ENCODE measurements at regions not wholly inside any gene's neighbourhood (a gene's known extent, or its start where the extent isn't known, plus 50 kb on each side); places are given as distances from the start of the nearest gene placed in this dataset.
"Not testable (repeated sequence)": the region's sequence is repeated elsewhere in the genome, so short reads cannot be mapped to it uniquely, and the experiment has no call there.

GRCh38 chr2:188789951-188790350 is 184.2 kb upstream of the COL3A1 start (continued):
- no peak for TF ChIP-seq ZNF318 (CRISPR knock-in tag; IDR thresholded peaks at IDR 0.05)
- TF ChIP-seq MBD4 (IDR thresholded peaks at IDR 0.05; ENCODE audit: borderline replicate concordance, low read length), result no peak

- H3K4me2 ChIP-seq (ENCODE audit: low read depth, low read length); intact Hi-C loops (cut with micrococcal nuclease; ENCODE audit: unreplicated experiment); FAIRE-seq; H3K27ac ChIP-seq (ENCODE audit: extremely low read length, insufficient read depth, low read length); H3K9me3 ChIP-seq (ENCODE audit: low read length); BruUV-seq (replicated peaks); DNase-seq (ENCODE audit: low spot score); H3K4me3 ChIP-seq (replicated peaks in 1 of 3; ENCODE audit: insufficient read depth in 1 of 3, low read depth in 2 of 3, low read length in 3 of 3); H3K27me3 ChIP-seq (ENCODE audit: control insufficient read depth in 1 of 2, insufficient read depth in 2 of 2, low read length in 2 of 2); POLR2A ChIA-PET; H4K20me1 ChIP-seq (ENCODE audit: insufficient read depth, low read length); H3K79me2 ChIP-seq (ENCODE audit: insufficient read depth, low read length); ATAC-seq; H2AFZ ChIP-seq (ENCODE audit: low read length); CTCF ChIA-PET (ENCODE audit: low intra/inter-chr PET ratio, low total read pairs); H3K36me3 ChIP-seq (replicated peaks in 1 of 2; ENCODE audit: control insufficient read depth in 1 of 2, insufficient read depth in 2 of 2, low read length in 2 of 2); H3K4me1 ChIP-seq (ENCODE audit: insufficient read depth, low read length); in situ Hi-C loops (cut with HindIII; ENCODE audit: extremely low pct_ligation_motif_present, low pct_unique_long_range_greater_than_20kb); H3K9ac ChIP-seq (ENCODE audit: insufficient read depth, low read depth, low read length): not testable (repeated sequence)
- WGBS (ENCODE audit: low lambda C conversion rate), result 66% methylated on average over 4 of the region's 4 CpGs
Measured at GRCh38 chr2:188794453-188794852, 179.7 kb upstream of the COL3A1 start.
